Renal cortex interstitium (tissue), 11 donors: ENCODE measurements at regions not wholly inside any gene's neighbourhood (a gene's known extent, or its start where the extent isn't known, plus 50 kb on each side); places are given as distances from the start of the nearest gene placed in this dataset.

Experiments
- DNase-seq, 11 donors: peaks; one replicate each; pipeline ENCODE4 v3.0.0-alpha.2; 2013; ENCODE audit warnings: low read depth in 9 of 11, low spot score in 4 of 11; ENCODE audit errors: extremely low read depth in 1 of 11

DNA sequence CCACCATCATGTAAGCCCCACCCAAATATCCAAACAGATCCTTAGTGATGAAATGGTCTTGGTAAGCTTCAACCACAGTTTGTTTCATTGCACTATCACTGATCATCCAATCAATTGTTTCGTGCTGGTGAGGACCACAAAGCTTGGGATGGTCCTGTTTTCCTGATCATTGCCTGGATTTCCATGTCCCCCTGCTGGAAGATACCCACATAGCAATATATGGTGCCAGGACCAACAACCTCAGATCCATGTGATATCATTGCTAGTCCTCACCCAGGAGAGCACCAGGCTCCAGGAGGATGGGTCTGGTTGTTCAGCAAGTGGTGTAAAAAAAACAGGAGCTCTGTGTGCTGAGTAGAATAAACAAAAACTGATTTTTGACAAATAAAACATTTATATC is 206.5 kb upstream of the SH3BP4 start:
- no peak for DNase-seq

DNA sequence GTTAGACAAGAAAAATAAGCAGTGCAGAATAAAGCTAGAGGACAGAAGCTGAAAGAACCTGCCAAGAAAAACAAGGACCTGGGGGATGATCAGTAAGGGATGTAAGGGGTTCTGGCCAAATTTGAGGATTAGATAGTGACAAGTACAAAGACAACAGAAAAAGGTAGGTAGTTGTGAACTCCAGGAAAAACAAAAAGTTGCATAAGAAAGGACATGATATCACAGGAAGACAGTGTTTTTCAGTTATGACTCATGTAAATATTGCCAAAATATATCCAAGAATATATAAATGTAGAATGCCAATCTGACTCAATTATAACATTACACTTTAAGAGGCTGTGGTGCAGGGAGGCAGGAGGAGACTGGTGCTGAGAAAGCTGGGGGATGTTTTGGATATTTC is 209.8 kb upstream of the SH3BP4 start:
- no peak for DNase-seq

DNA sequence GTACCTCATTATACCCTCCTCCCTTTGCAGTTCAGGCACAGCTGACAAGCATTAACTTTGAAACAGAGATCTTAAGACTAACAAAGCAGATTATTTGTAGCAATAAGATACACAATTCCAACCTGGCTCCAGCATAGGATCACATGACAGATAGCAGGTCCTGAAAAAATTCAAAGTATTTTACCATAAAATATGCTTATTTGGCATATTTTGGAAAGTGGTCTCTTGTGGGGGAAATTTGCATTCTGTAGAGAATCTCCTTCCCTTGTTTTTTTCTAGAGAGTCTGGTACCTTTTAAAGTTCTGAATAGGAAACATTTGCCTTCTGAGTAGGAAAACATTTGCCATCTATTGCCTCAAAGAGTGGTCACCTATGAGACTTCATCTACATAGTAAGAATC is 212.8 kb upstream of the SH3BP4 start:
- no peak for DNase-seq

DNA sequence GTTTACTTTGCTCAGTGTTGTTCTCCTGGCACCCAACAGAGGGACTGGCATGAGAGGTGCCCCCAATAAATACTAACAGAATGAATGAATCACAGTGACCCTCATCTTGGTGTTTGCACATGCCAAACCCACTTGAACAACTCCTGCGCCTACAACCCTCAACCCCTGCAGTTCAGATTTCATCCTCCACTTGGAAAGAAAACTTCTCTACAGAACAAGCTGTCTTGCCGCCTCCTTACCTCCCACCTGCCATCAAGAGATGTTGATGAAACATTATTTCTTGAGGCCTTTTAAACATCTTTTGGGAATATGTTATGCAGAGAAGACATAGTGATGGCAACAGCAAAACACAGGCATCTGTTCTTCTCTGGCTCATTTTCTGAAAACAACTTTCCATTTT is 216.0 kb upstream of the SH3BP4 start:
- DNase-seq: no peak

DNA sequence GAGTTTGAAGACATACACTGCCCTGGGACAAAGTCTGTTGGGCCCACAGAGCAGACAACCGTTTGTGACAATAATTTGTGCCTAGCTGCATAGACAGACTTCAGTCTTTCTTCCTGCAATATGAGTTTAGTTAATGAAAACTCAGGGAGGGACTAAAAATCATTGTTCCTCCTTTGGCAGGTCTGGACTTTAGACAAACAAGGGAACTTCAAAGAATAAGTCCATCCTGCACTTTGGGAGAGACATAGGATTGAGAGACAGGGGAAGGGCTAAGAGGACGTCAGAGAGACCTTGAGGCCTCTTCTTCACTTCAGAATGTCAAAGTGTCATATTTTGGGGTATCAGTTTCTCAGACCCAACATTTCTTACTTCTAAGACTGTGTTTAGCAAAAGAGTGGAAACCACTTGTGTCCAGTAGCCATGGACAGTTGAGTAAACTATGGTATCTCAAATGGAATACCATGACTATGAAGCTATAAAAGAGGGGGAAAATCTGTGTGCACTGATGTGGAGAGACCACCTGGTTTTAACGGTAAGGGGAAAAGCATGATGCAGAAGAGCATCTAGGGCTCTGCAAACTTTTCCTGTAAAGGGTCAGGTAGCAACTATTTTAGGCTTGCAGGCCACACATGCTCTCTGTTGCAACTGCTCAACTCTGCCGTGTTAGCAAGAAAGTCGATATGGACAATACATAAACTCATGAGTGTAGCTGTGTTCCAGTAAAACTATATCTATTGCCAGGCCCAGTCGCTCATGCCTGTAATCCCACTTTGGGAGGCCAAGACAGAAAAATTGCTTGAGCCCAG is 217.8 kb upstream of the SH3BP4 start:
- DNase-seq: no peak

DNA sequence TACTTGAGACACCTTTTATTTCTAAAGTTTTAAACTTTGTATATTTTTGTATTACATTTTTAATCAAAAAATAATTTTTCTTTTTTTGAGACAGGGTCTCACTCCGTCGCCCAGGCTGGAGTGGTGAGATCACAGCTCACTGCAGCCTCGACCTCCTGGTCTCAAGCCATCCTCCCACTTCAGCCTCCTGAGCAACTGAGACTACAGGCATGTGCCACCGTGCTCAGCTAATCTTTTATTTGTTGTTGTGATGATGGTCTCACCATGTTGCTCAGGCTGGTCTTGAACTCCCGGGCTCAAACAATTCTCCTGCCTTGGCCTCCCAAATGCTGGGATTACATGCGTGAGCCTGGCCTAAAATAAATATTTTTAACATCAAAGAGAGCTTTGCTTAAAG is 218.7 kb upstream of the SH3BP4 start:
- no peak for DNase-seq

DNA sequence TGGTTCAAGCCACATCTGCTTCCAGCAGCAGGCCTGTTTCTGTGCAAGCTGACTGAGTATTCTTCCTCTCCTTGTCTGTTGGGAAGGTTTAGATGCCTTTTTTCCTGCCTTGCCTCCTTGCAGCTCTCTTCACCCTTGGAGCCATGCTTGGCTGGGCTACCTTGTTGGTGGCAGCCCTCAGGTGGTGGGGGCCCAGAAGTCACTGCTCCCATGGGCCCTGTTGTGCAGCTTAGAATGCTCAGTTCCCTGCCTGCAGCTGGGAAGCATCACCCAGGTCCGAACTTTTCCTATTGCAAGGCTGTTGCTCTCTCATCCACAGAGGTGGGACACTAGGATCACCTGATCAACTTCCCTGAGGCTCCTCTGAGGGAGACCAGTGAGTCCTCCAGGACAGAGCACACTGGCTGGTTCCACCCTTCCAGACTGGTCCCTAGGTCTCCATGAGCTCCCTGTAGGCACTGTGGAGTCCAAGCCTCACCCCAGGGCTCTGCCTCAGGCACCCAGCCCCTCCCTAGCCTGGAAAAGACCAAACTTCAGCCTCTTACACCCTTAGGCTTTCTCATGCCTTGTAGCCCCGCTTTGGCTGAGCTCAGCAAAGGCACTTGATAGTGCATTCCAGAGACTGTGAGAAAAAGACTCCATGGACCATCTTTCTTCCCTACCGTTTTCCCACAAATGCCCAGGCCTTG is 219.3 kb upstream of the SH3BP4 start:
- DNase-seq: no peak

DNA sequence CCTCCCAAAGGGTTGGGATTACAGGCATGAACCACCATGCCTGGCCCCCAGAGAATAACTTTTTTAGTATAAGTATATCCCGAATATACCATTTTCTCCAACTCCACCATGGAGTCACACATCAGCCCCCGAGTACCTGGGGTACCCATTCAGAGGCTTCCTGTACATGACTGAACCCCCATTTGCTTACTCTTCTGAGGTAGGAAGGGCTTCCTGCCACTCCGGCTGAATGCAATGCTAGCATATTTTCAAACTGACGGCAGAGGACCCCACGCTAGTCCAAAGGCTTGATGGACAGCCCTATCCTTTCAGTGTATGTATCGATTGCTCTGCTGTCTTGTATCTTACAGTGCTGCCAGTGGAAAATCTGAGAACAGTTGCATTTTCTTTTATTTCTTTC is 220.6 kb upstream of the SH3BP4 start:
- no peak for DNase-seq

DNA sequence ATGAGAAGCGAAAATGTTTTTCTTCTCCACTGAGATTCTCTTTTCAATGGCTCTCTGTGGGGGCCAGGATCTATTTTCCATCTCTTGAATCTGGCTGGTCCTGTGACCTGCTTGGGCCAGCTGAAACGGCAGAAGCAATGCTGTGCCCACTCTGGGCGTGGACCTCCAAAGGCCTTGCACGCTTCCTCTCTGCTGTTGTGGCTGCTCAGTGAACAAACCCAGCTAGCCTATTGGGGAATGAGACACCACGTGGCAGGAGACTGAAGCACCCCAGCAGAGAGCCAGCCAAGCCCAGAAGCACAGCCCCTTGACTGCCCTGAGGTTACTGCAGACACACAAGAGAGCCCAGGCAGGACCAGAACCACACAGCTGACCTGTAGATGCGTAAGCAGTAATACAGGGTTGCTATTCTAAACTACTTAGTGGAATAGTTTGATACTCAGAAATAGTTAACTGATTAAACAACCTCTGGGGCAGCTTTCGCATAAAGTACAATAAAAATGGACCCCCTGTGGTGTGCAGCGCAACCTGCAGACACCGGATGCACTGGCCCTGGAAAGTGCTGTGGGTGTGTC is 221.7 kb upstream of the SH3BP4 start:
- DNase-seq: no peak

DNA sequence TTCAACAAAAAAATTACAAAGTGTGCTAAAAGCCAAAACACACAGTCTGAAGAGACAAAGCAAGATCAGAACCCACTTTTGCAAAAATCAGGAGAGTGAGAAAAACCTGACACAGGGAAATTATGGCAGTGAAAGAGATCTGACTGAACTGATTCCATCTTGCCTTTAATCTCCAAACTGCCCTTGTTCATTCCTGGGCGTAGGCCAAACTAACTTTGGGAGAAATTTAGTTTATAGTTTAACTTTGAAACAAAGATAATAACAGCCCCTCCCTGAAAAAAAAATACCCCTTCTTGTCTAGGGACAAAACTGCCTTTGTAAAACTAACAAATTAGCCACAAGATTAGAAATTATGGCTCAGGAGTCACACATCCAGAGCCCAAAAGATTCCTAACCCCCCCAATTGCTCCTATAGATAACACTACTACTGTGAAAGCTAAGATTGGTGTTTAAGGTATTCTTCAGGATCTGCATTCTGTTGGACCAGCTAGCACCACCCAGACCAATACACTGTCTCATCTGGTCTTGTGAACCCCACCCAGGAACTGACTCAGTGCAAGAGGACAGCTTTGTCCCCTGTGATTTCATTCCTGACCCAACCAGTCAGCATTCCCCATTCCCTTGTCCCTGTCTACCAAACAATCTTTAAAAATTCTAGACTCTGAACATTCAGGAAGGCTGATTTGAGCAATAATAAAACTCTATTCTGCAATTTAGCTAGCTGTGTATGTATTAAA is 226.1 kb upstream of the SH3BP4 start:
- DNase-seq: no peak

DNA sequence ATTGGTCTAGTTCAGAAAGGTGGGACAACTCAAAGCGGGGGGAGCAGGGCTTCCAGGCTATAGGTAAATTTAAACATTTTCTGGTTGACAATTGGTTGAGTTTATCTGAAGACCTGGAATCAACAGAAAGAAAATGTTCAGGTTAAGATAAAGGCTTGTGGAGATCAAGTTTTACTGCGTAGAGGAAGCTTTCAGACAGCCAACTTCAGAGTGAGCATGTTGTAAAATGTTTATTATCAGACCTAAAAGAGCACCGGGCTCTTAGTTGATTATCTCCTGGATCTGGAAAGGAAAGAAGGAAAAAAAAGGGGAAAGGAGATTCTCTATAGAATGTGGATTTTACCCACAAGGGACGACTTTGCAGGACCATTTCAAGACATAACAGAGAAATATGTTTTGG is 227.0 kb upstream of the SH3BP4 start:
- no peak for DNase-seq

DNA sequence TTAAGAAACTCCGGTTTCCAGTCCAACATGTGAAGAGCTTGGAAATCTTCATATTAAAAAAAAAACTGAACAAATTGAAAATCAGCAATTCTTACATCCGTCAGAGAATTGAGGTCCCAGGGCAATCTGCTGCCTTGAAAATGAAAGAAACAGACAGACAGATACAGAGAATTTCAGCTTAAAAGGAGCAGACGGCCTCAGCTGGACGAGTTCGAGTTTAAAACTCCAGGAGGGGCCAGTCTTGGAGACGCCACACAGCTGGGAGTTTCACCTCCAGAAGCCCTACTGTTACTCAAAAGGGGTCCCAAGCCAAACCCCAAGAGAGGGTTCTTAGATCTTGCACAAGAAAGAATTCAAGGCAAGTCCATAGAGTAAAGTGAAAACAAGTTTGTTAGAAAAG is 226.5 kb upstream of the ARL4C start:
- no peak for DNase-seq

DNA sequence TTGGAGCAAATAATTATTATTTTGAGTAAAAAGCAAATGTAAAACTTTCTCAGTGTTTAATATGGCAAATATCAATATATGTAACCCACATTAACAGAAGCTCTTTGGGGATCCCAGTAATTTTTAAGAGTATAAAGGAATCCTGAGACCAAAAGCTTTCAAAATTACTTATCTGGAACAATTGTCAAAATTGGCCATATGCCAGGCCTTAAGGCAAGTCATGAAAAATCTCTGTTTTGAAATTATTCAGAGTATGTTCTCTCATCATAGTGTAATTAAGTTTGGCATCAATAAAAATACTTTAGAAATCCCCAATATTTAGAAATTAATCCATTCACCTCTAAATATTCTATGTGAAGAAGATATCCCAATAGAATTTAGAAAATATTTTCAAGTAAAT is 225.3 kb upstream of the ARL4C start:
- no peak for DNase-seq

DNA sequence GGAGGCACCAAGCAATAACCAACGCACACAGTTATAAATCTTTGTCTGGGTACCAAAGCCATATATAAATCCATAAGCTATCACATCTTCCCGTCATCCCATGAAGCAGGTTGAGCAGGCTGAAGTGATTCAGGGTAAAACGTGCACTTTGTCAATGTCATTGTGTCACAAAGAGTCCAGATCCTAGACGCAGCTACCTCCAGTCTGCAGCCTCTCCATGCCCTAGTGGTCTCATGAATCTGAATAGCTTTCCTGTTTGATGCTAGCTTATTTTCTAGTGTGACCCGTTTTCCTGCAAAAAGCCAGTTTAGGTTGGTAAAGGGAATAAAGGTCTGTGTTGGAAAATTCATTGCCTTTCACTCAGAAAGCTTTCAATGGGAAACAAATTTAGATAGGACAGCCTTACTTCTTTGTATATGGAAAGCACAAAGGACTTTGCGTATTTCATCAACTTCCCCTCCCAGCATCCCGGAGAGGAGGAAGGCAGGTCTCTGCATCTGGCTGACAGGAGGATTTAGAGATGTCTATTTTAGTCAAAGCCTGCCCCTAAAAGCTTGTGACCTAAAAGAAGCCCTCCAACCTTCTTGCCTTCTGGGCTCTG is 222.3 kb upstream of the ARL4C start:
- DNase-seq: no peak

DNA sequence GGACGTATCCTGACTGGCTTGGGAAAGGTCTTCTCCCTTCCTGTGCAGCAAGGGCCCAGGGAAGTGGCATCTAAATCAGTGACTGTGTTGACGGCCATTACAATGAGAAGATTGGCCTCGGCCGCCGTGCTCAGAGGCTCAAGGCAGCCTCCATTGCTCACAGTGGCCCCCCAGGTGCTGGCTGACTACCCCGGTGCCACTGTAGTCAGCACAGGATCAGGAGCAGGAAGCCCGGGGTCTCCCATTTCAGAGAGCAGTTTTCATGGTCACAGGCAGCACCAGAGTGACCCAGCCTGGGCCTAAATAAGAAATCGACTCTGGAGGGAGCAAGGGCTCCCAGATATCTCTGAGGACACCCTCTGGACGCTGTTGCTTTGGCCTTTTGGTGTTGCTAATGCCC is 219.4 kb upstream of the ARL4C start:
- DNase-seq: no peak

DNA sequence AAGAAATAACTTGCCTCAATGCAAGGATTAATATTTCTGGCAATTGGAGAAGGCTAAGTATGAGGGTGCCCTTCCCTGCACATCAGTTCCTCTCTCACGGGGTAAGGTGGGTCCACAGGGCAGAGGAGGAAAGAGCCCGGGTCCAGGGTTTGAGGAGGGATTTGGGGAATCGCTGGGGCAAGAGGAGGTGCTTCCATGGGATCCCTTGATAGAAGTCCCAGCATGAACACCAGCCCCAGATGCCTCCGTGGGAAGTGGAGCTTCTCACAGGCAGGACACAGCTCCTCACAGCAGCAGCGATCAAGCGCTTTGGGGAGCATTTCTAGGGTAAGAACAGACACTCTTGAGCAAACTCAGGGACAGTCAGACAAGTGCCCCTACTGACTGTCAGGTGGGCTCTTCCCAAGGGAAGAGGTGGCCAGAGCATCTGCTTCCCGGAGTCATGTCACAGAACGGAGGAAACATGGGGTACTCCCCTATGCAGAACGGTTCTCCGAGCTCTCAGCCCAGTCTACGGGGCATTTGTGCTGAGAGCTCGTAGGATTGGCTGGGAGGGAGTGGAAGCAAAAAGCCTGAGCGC is 218.9 kb upstream of the ARL4C start:
- DNase-seq: no peak

DNA sequence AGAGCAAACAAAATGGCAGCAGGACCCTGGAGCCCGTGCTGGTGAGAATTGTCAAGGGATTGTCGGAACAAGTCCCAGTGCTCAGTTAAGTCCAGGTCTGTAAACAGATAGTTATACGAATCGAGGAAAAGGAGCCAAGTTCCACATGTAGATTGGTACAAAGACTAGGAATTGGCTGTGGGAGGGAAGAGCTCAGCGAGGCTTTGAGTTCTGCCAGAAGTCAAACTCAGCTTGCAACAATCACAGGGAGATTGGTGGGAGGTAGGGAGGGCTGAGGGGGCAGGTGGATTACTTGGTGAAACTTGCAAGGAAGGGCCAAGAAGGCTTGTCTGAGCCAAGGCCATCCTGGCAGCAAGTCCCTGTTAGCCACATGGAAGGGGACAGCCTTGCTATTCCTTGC is 217.8 kb upstream of the ARL4C start:
- DNase-seq: no peak

DNA sequence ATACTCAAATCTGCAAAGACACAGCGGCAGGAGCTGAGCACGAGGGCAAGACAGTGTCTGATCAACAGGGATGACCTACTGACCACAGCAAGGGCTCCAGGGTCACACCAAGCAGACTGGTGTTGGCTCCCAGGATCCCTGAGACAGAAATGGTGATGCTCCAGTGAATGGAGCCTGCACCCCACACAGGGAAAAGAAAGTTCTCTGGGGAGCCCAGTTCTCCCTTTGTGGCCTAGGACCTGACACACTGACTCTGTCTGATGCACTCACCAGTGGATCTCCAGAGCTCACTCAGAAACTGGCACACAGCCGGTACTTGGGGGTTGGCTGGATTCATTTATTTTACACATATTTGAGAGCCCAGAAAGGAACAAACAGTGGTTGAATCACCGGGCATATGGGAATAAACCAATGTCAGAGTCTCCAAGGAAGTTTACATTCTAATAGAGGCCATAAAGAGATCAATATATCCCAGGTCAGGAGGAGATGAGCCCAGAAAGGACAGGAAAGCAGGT is 215.6 kb upstream of the ARL4C start:
- no peak for DNase-seq

DNA sequence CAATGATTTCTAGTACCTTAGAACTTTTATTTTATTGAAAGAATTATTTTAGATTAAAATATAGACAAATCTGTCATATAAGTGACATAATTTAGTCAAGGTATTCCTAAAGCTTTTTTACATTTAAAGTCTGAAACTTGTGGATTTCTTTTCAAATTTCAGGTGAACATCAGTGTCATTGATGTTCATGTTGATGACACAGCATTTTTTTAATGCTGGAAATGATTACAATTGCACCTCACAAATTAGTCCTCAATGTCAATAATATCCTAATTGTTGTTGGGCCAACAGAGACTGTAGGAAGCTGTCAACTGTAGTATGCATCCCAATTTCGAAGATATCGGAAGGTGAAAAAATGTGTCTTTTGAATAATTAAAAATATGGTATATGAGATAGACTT is 214.4 kb upstream of the ARL4C start:
- no peak for DNase-seq
